ENCODE measurements at regions not wholly inside any gene's neighbourhood (a gene's known extent, or its start where the extent isn't known, plus 50 kb on each side); places are given as distances from the start of the nearest gene placed in this dataset.

DNA sequence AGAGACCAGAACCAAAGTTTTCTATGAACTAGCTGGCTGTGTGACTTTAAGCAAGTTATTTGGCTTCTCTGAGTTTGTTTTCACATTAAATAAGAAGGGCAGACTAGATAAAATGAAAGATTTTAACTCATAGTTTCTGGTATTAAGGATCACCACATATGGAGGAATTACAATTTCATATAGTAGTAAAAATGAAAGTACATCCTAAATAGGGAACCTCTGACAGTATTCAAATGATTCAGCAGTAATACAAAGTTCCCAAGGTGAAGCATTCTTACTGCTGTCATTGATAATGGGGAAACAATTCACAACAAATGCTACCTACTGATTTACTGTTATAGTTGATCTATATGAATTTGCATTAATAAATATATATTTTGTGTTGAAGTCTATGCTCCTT is 170.3 kb upstream of the VRK2 start:
- TF ChIP-seq RFX5 (IDR thresholded peaks at IDR 0.05; ENCODE audit: low read depth, low read length): no peak
- no peak for TF ChIP-seq SP1 (IDR thresholded peaks at IDR 0.05)
- no peak for TF ChIP-seq SP1 (CRISPR knock-in tag; IDR thresholded peaks at IDR 0.05)
- TF ChIP-seq ZNF749 (CRISPR knock-in tag; IDR thresholded peaks at IDR 0.05; ENCODE audit: borderline replicate concordance): no peak
- TF ChIP-seq CHD4 (IDR thresholded peaks at IDR 0.05; ENCODE audit: borderline replicate concordance, low read length): no peak
- no peak for TF ChIP-seq GATAD1 (CRISPR knock-in tag; IDR thresholded peaks at IDR 0.05)
- no peak for TF ChIP-seq MEF2D (CRISPR knock-in tag; IDR thresholded peaks at IDR 0.05)
- no peak for TF ChIP-seq RARA (CRISPR knock-in tag; IDR thresholded peaks at IDR 0.05)
- no peak for TF ChIP-seq ZNF780A (CRISPR knock-in tag; IDR thresholded peaks at IDR 0.05)
- TF ChIP-seq HBP1 (CRISPR knock-in tag; IDR thresholded peaks at IDR 0.05; ENCODE audit: low read depth): no peak
- TF ChIP-seq, protein P1, sequence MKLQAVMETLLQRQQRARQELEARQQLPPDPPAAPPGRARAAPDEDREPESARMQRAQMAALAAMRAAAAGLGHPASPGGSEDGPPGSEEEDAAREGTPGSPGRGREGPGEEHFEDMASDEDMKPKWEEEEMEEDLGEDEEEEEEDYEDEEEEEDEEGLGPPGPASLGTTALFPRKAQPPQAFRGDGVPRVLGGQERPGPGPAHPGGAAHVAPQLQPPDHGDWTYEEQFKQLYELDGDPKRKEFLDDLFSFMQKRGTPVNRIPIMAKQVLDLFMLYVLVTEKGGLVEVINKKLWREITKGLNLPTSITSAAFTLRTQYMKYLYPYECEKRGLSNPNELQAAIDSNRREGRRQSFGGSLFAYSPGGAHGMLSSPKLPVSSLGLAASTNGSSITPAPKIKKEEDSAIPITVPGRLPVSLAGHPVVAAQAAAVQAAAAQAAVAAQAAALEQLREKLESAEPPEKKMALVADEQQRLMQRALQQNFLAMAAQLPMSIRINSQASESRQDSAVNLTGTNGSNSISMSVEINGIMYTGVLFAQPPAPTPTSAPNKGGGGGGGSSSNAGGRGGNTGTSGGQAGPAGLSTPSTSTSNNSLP (IDR thresholded peaks at IDR 0.05; ENCODE audit: low read depth, low read length): no peak
- no peak for TF ChIP-seq PCBP2 (optimal IDR thresholded peaks at IDR 0.05; ENCODE audit: low read depth, low read length, poor library complexity, severe bottlenecking)
- TF ChIP-seq, protein P2, sequence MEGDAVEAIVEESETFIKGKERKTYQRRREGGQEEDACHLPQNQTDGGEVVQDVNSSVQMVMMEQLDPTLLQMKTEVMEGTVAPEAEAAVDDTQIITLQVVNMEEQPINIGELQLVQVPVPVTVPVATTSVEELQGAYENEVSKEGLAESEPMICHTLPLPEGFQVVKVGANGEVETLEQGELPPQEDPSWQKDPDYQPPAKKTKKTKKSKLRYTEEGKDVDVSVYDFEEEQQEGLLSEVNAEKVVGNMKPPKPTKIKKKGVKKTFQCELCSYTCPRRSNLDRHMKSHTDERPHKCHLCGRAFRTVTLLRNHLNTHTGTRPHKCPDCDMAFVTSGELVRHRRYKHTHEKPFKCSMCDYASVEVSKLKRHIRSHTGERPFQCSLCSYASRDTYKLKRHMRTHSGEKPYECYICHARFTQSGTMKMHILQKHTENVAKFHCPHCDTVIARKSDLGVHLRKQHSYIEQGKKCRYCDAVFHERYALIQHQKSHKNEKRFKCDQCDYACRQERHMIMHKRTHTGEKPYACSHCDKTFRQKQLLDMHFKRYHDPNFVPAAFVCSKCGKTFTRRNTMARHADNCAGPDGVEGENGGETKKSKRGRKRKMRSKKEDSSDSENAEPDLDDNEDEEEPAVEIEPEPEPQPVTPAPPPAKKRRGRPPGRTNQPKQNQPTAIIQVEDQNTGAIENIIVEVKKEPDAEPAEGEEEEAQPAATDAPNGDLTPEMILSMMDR (CRISPR knock-in tag; IDR thresholded peaks at IDR 0.05): no peak
- TF ChIP-seq POLR2A (IDR thresholded peaks at IDR 0.05; ENCODE audit: insufficient read depth in 1 of 2, low read depth in 2 of 2, low read length in 2 of 2): no peak
- TF ChIP-seq ELF1 (CRISPR knock-in tag; IDR thresholded peaks at IDR 0.05): no peak
